Activated T-cell treated with anti-CD3 and anti-CD28 coated beads for 4 hours (primary cell): ENCODE measurements at regions not wholly inside any gene's neighbourhood (a gene's known extent, or its start where the extent isn't known, plus 50 kb on each side); places are given as distances from the start of the nearest gene placed in this dataset.
"Not testable (repeated sequence)": the region's sequence is repeated elsewhere in the genome, so short reads cannot be mapped to it uniquely, and the experiment has no call there.

Source experiments
- DNase-seq: peaks from one replicate; pipeline ENCODE4 v3.0.0-alpha.2; 2020

DNA sequence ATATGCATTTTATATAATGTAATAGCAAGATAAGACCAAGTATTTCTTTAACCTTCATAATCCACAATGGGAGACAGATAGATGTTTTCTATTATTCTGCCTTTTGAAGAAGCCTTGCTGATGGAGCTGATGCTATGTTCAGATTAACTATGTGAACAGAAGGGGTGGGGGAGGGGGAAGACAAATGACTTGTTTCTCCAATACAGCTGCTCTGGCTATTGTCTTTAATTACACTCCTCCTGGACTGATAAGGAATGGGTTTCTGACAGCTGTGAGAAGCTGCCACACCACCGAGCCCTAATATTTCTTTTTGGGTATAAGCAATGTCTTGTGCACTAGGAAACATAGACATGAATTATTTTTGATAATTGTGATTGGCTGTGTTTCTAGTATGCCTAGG is 62.0 kb downstream of the CAVIN4 start:
- DNase-seq: no peak

DNA sequence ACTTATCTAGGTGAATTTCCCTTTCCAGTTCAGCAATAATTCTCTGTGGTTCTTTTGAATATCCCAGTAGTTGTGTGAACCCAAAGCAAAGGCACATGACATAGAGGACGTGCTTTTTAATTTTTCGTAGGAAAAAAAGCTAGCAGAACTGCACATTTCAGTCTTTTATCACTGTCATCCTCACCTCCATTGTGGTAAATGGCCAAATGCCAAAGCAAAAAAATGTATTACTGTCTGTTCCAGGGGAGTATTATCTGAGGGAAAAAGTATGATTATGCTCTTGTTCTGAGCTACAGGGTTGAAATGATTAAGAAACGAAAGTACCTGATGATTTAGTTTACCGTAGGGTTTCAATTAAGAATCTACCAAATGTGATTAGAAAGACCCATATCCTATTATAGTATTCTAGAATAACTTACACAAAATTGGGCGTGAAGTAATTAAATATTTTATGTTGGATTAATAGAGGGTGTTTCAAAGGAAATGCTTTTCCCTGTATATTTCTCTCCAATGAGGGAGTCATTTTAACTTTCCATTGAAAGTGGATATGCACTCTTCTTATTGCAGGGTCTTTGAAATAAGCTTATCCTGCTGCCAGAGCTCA is 62.7 kb downstream of the CAVIN4 start:
- DNase-seq: no peak

DNA sequence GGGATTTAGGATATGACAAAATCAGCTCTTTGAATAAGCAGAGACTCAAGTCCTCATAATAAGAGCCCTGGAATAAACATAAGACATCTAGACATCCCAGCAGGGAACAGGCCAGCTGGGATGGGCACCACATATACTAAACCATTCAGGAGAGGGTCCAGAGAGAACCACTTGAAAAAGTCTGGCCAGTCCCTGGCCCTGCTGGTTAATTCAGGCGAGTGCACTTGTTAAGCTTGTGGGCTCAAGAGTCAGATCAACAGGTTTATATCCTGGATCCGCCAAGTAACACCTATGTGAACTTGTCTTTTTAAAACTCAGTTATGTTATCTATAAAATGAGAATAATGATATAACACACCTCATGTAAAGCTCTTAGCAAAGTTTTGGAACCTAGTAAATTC is 63.3 kb downstream of the CAVIN4 start:
- no peak for DNase-seq

GRCh38 chr9:100652850-100653249 is 75.0 kb downstream of the CAVIN4 start:
- no peak for DNase-seq

DNA sequence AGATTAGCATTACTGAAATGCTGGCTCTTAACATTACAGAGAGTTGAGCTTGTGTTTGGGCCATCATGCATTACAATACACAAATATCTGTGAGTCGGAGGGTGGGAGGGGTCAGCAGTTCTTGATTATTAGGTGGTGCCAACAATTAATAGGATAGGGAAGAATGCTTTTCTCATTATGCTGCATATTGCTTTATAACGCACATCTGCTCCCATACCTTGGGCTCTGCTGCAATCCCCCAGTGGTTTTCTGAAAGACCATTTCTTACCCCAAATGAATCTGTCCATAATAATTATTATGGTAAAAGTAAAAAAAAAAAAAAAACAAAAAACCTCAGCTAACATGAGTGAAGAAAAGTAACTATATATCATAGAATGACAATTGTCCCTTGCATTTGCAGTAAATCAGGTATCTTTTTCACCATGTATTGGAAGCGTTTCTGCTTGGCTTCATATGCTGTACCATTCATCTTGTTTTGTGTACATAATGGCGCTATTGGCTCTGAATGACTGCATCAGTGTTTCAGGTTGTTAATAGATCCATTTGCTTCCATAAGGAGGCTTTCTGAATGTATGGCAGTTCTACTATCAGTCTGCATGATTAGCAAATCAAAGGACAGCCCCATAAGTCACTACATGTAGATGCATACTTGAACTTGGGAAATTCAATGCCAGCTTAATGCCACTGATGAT is 75.9 kb downstream of the CAVIN4 start:
- DNase-seq: no peak

DNA sequence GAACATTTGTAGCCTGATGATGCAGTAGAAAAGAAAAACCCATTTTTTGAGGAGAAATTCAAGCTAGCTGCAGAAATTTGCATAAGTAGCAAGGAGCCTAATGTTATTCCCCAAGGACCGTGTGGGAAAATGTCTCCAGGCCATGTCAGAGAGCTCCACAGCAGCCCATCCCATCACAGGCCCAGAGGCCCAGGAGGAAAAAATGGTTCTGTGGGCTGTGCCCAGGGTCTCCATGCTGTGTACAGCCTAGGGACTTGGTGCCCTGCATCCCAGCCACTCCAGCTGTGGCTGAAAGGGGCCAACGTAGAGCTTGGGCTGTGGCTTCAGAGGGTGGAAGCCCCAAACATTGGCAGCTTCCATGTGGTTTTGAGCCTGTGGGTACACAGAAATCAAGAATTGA is 79.0 kb downstream of the CAVIN4 start:
- not testable (repeated sequence) for DNase-seq

- DNase-seq: no peak
Measured at GRCh38 chr9:100661668-100662067, 83.8 kb downstream of the CAVIN4 start.

- no peak for DNase-seq
Measured at GRCh38 chr9:100662122-100662521, 84.2 kb downstream of the CAVIN4 start.

GRCh38 chr9:100667448-100667847 is 89.6 kb downstream of the CAVIN4 start:
- DNase-seq: no peak

DNA sequence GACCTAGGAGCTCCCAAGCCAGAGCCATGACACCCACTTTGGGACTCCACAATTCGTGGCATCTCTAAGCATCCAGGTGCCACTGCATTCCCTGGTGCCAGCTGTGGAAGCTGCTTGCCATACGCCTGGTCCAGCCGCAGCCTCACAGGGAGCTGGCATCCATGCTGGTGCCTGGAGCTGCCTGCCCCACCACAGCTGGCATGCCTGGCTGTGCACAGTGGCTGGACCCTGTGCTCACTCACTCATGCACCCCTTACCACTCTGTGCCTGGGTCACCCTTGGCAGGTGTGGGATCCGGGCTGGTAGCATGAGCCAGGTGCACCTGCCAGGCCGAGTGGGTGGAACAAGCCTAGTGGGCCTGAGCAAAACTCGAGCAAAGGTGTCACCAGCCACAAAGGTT is 90.1 kb downstream of the CAVIN4 start:
- DNase-seq: no peak

DNA sequence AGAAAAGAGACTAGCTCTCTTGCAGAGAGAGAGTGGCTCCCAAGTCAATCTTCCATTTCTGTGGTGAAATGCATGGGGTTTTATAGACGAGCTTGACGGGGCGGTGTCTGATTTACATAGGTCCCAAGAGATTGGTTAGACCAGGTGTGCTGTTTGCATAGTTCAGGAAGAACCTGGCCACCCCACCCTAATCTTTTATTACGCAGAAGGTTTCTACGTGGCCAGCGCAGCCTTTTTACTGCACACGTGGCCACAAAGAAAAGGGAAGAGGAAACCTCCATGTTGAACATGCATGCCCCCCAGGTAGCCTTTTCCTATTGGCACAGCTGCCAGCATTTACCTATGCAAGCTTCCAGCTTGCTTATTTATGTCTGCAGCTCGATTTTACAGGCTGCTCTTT is 92.1 kb downstream of the CAVIN4 start:
- DNase-seq: no peak

- DNase-seq: no peak
Measured at GRCh38 chr9:100670719-100671118, 92.8 kb downstream of the CAVIN4 start.

GRCh38 chr9:100671898-100672297 is 94.0 kb downstream of the CAVIN4 start:
- no peak for DNase-seq

- DNase-seq: no peak
Measured at GRCh38 chr9:100673249-100673648, 95.4 kb downstream of the CAVIN4 start.

DNA sequence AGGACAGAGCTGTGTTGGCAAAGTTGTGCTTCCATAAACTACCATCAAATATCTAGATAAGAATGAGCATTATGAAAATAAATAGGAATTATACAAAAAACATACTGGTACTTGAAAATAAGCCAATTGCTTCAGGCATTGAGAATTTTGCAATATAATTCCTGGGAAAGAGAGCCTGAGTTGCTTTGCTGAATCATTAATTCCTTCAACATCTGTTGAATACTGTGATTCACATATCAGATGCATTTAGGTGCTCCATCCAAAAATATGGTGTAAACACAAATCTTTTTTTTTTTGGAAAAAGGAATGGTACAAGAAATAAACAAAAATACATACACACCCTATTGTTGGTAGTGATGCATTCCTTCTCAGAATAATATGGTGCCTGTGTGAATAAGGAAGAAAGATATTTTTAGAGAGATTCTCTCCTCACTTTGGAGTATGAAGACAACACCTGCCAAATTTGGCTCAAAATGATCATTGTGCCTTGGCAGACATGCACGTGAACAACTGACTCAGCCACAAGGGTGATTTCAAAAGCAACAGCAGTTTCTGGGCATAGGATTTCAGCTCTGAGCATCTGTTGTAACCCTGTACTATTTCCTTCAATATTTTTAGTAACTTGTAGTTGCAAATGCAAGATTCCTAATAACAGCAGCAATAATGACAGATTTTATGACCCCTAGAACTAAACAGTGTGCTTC is 96.7 kb downstream of the CAVIN4 start:
- DNase-seq: no peak

DNA sequence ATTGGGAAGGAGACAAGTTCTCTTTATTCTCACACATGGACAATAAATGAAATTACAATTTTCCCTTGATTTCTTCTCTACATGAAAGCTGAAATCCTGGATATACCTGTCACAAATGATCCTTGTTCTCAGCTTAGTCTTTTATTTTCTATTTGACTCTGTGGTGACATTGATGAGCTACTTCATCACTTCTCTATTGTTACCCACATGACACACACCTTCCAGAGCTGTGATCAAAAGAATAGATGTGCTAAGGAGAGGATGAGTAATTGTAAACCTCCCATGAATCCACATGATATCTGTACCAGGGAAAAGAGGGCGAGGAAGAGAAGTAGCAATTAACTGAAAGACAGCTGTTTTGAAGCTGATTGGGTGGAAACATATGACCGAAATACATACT is 102.0 kb downstream of the CAVIN4 start:
- no peak for DNase-seq

DNA sequence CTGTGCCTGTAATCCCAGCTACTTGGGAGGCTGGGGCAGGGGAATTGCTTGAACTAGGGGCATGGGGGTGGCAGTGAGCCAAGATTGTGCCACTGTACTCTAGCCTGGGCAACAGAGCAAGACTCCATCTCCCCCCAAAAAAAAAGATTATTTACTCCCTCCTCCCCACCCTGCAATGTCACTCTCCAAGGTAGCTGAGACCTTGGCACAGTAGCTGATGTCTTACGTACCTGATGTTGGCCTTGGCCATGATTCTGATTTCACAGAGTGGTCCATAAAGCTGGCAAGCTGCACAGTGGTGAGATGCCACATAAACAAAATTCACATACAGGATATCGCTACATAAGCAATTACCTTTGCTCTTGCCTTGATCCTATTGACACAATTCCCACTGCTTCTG is 108.5 kb downstream of the CAVIN4 start:
- no peak for DNase-seq

DNA sequence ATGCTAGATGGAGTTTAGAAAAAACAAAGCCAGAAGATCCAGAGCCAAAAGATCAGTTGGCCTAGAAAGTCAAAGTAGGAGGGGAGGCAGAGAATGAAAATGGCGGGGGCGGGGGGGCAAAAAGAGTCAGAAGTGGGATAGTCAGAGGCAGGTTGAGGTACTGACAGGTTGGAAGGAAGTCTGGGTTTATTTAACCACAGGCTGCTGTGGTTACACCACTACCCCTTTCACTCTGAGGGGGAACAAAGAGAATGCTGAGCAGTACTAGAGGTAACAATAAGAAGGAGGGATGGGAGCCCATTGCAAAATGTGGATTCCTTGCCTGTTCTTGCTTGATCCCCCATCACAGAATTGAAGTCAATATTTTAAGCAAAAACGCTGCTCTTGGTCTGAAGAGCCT is 111.8 kb downstream of the CAVIN4 start:
- no peak for DNase-seq

DNA sequence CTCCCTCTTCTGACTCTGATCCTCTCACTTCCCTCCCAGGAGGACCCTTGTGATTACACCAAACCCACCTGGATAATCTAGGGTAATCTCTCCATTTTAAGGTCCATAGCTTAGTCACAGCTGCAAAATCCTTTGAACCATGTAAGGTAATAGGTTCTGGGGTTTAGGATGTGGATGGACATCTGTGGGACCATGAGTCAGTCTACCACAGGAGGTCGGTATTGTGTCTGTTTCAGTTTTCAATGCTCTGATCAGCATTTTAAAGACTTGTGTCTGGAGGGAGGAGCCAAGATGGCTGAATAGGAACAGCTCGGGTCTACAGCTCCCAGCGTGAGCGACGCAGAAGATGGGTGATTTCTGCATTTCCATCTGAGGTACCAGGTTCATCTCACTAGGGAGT is 112.6 kb downstream of the CAVIN4 start:
- DNase-seq: no peak

- no peak for DNase-seq
Measured at GRCh38 chr9:100697339-100697738, 119.5 kb downstream of the CAVIN4 start.

GRCh38 chr9:100698945-100699344 is 121.1 kb downstream of the CAVIN4 start:
- DNase-seq: no peak

- DNase-seq: no peak
Measured at GRCh38 chr9:100699668-100700067, 121.8 kb downstream of the CAVIN4 start.

DNA sequence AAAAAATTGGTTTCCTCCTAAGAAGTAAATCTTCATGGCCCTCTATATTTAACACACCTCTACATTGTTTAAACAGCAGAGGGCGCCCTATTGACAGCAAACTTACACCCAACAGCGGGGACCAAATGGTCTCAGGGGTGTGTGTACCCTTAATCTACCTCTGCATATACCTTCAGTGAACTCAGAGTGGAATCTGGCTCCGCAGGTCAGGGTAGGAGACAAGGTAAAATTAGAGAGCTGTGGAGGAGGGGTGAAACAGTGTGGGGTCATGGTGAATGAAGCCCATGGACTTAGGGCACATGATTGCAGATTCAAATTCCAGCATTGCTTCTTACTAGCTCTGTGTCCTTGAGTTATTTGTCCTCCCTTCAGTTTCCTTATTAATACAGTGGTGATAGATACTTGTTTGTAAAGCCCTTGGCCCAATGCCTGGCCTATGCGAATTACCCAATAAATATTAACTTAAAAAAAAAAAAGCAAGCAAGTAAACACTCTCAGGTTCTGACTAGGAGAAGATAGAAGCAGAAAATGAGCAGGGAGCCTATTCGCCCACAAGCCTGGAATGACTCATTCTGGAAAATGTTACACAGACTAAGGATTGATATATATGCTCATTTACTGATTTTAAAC is 122.9 kb downstream of the CAVIN4 start:
- DNase-seq: no peak
